ENCODE measurements at regions not wholly inside any gene's neighbourhood (a gene's known extent, or its start where the extent isn't known, plus 50 kb on each side); places are given as distances from the start of the nearest gene placed in this dataset.

GRCh38 chr2:11953258-11953657 lies 206.8 kb downstream of the LPIN1 start:
- H3K4me3 ChIP-seq (ENCODE audit: insufficient read length, low read depth), result no peak overlapping the region
- no peak overlapping the region for H3K9ac ChIP-seq (ENCODE audit: insufficient read length, low read depth)
- TF ChIP-seq SUZ12 (IDR thresholded peaks at IDR 0.05; ENCODE audit: extremely low read depth, insufficient read depth, insufficient read length), result no peak
- TF ChIP-seq ZNF274 (IDR thresholded peaks at IDR 0.05; ENCODE audit: low read depth, low read length), result no peak
- no peak for TF ChIP-seq YY1 (IDR thresholded peaks at IDR 0.05; ENCODE audit: insufficient read depth, insufficient read length)
- no peaks in the 10 kb centered on the region for H3K27me3 ChIP-seq (ENCODE audit: insufficient read depth, insufficient read length)
- no peaks in the 10 kb centered on the region for H3K9me3 ChIP-seq (ENCODE audit: insufficient read depth, low read length)
- no peaks in the 10 kb centered on the region for H3K4me1 ChIP-seq (ENCODE audit: insufficient read depth, insufficient read length)
- no peak for DNase-seq (ENCODE audit: low read depth, low spot score)
- H3K36me3 ChIP-seq (ENCODE audit: insufficient read depth, insufficient read length, low read length), result no peaks in the 10 kb centered on the region

- Histone ChIP-seq H3K9me3 (ENCODE audit: insufficient read depth, low read length) (no peaks in the 10 kb centered on the region), H3K4me3 (ENCODE audit: insufficient read length, low read depth) (no peak overlapping the region), H3K36me3 (ENCODE audit: insufficient read depth, insufficient read length, low read length) (no peaks in the 10 kb centered on the region), H3K27me3 (ENCODE audit: insufficient read depth, insufficient read length) (no peaks in the 10 kb centered on the region), H3K4me1 (ENCODE audit: insufficient read depth, insufficient read length) (no peaks in the 10 kb centered on the region), H3K9ac (ENCODE audit: insufficient read length, low read depth) (no peak overlapping the region)
- TF ChIP-seq SUZ12 (IDR thresholded peaks at IDR 0.05; ENCODE audit: extremely low read depth, insufficient read depth, insufficient read length), result no peak
- no peak for DNase-seq (ENCODE audit: low read depth, low spot score)
Observed at GRCh38 chr2:11955314-11955713, 208.9 kb downstream of the LPIN1 start.

GRCh38 chr2:11955884-11956291 lies 209.5 kb downstream of the LPIN1 start:
- H3K27me3 ChIP-seq (ENCODE audit: insufficient read depth, insufficient read length), result no peaks in the 10 kb centered on the region
- H3K36me3 ChIP-seq (ENCODE audit: insufficient read depth, insufficient read length, low read length), result no peaks in the 10 kb centered on the region
- H3K9ac ChIP-seq (ENCODE audit: insufficient read length, low read depth), result no peak overlapping the region
- no peak overlapping the region for H3K4me3 ChIP-seq (ENCODE audit: insufficient read length, low read depth)
- DNase-seq (ENCODE audit: low read depth, low spot score), result no peak
- no peaks in the 10 kb centered on the region for H3K4me1 ChIP-seq (ENCODE audit: insufficient read depth, insufficient read length)
- no peak for TF ChIP-seq YY1 (IDR thresholded peaks at IDR 0.05; ENCODE audit: insufficient read depth, insufficient read length)
- TF ChIP-seq ZNF274 (IDR thresholded peaks at IDR 0.05; ENCODE audit: low read depth, low read length), result no peak
- TF ChIP-seq SUZ12 (IDR thresholded peaks at IDR 0.05; ENCODE audit: extremely low read depth, insufficient read depth, insufficient read length), result no peak
- H3K9me3 ChIP-seq (ENCODE audit: insufficient read depth, low read length), result no peaks in the 10 kb centered on the region

- H3K9ac ChIP-seq (ENCODE audit: insufficient read length, low read depth), result no peak overlapping the region
- H3K4me1 ChIP-seq (ENCODE audit: insufficient read depth, insufficient read length), result no peaks in the 10 kb centered on the region
- no peaks in the 10 kb centered on the region for H3K9me3 ChIP-seq (ENCODE audit: insufficient read depth, low read length)
- no peak for TF ChIP-seq ZNF274 (IDR thresholded peaks at IDR 0.05; ENCODE audit: low read depth, low read length)
- TF ChIP-seq YY1 (IDR thresholded peaks at IDR 0.05; ENCODE audit: insufficient read depth, insufficient read length), result no peak
- no peak for TF ChIP-seq SUZ12 (IDR thresholded peaks at IDR 0.05; ENCODE audit: extremely low read depth, insufficient read depth, insufficient read length)
- H3K27me3 ChIP-seq (ENCODE audit: insufficient read depth, insufficient read length), result no peaks in the 10 kb centered on the region
- no peak overlapping the region for H3K4me3 ChIP-seq (ENCODE audit: insufficient read length, low read depth)
- no peaks in the 10 kb centered on the region for H3K36me3 ChIP-seq (ENCODE audit: insufficient read depth, insufficient read length, low read length)
- DNase-seq (ENCODE audit: low read depth, low spot score), result no peak
Observed at GRCh38 chr2:11962707-11963328, 216.4 kb downstream of the LPIN1 start.

GRCh38 chr2:11963966-11964365 lies 217.5 kb downstream of the LPIN1 start:
- Histone ChIP-seq H3K9me3 (ENCODE audit: insufficient read depth, low read length) (no peaks in the 10 kb centered on the region), H3K36me3 (ENCODE audit: insufficient read depth, insufficient read length, low read length) (no peaks in the 10 kb centered on the region), H3K9ac (ENCODE audit: insufficient read length, low read depth) (no peak overlapping the region), H3K4me1 (ENCODE audit: insufficient read depth, insufficient read length) (no peaks in the 10 kb centered on the region), H3K4me3 (ENCODE audit: insufficient read length, low read depth) (no peak overlapping the region), H3K27me3 (ENCODE audit: insufficient read depth, insufficient read length) (no peaks in the 10 kb centered on the region)
- no peak for TF ChIP-seq SUZ12 (IDR thresholded peaks at IDR 0.05; ENCODE audit: extremely low read depth, insufficient read depth, insufficient read length)
- no peak for TF ChIP-seq ZNF274 (IDR thresholded peaks at IDR 0.05; ENCODE audit: low read depth, low read length)
- no peak for TF ChIP-seq YY1 (IDR thresholded peaks at IDR 0.05; ENCODE audit: insufficient read depth, insufficient read length)
- no peak for DNase-seq (ENCODE audit: low read depth, low spot score)

GRCh38 chr2:11967946-11968465 lies 221.6 kb downstream of the LPIN1 start:
- no peak for TF ChIP-seq YY1 (IDR thresholded peaks at IDR 0.05; ENCODE audit: insufficient read depth, insufficient read length)
- no peak for TF ChIP-seq ZNF274 (IDR thresholded peaks at IDR 0.05; ENCODE audit: low read depth, low read length)
- H3K36me3 ChIP-seq (ENCODE audit: insufficient read depth, insufficient read length, low read length), result no peaks in the 10 kb centered on the region
- DNase-seq (ENCODE audit: low read depth, low spot score), result no peak
- no peak overlapping the region for H3K9ac ChIP-seq (ENCODE audit: insufficient read length, low read depth)
- H3K4me1 ChIP-seq (ENCODE audit: insufficient read depth, insufficient read length), result no peaks in the 10 kb centered on the region
- no peaks in the 10 kb centered on the region for H3K27me3 ChIP-seq (ENCODE audit: insufficient read depth, insufficient read length)
- no peak overlapping the region for H3K4me3 ChIP-seq (ENCODE audit: insufficient read length, low read depth)
- H3K9me3 ChIP-seq (ENCODE audit: insufficient read depth, low read length), result no peaks in the 10 kb centered on the region

GRCh38 chr2:11968521-11968920 lies 222.1 kb downstream of the LPIN1 start:
- no peak for DNase-seq (ENCODE audit: low read depth, low spot score)
- Histone ChIP-seq H3K9me3 (ENCODE audit: insufficient read depth, low read length) (0 out of 2 replicates have a peak, but pooled peaks cover 3% of the 10 kb centered on the region), H3K4me3 (ENCODE audit: insufficient read length, low read depth) (no peak overlapping the region), H3K36me3 (ENCODE audit: insufficient read depth, insufficient read length, low read length) (no peaks in the 10 kb centered on the region), H3K27me3 (ENCODE audit: insufficient read depth, insufficient read length) (no peaks in the 10 kb centered on the region), H3K4me1 (ENCODE audit: insufficient read depth, insufficient read length) (no peaks in the 10 kb centered on the region), H3K9ac (ENCODE audit: insufficient read length, low read depth) (no peak overlapping the region)
- no peak for TF ChIP-seq YY1 (IDR thresholded peaks at IDR 0.05; ENCODE audit: insufficient read depth, insufficient read length)
- no peak for TF ChIP-seq ZNF274 (IDR thresholded peaks at IDR 0.05; ENCODE audit: low read depth, low read length)
- TF ChIP-seq SUZ12 (IDR thresholded peaks at IDR 0.05; ENCODE audit: extremely low read depth, insufficient read depth, insufficient read length), result no peak
